K562 (cell line): ENCODE measurements at regions not wholly inside any gene's neighbourhood (a gene's known extent, or its start where the extent isn't known, plus 50 kb on each side); places are given as distances from the start of the nearest gene placed in this dataset.

Source experiments
- ATAC-seq: fragments of 200-7000 bp; cut with Tn5 transposase; 3 replicates; pipeline ENCODE4 v1.9.1; 2020; ENCODE audit warnings: moderate library complexity
- BruUV-seq: library from RNA; stranded (reverse); fragments of 400-500 nt; replicated peaks from 2 replicates; lab custom pipeline; 2021; lab: Mats Ljungman, UMichigan
- CTCF ChIA-PET: fragments of 300-600 bp; formaldehyde crosslinking; extraction: SDS; loops from one replicate; lab custom pipeline; 2021; ENCODE audit warnings: low intra/inter-chr PET ratio; lab: Yijun Ruan, JAX
- POLR2A ChIA-PET: fragments of 300-600, 350-650 bp; sonication (Branson Sonifier 250); formaldehyde crosslinking; extraction: SDS; loops from one replicate; lab custom pipeline; 2021; ENCODE audit warnings: antibody characterized with exemption, inconsistent platforms; lab: Yijun Ruan, JAX
- DNase-seq, 4 experiments: peaks; one replicate each; pipeline versions ENCODE4 v3.0.0 to v3.0.0-alpha.2; 2011 to 2018; ENCODE audit warnings: low spot score in 3 of 4, mixed read lengths in 3 of 4; ENCODE audit errors: extremely low read depth in 1 of 4
- FAIRE-seq: peaks from 2 replicates; lab custom pipeline; 2011; peaks lifted over from hg19 to GRCh38; lab: Jason Lieb, UNC
- H2AFZ ChIP-seq: 2 replicates; pipeline ENCODE4 v1.6.0; 2011; ENCODE audit warnings: low read depth, low read length, control low read depth, inconsistent platforms
- H3K27ac ChIP-seq: fragments of 200-600 bp; 3 replicates; pipeline ENCODE4 v1.8.0; 2011; ENCODE audit warnings: low read depth, mild to moderate bottlenecking, control low read depth, inconsistent platforms, low read length, moderate library complexity, mixed read lengths; ENCODE audit errors: extremely low read depth
- H3K27me3 ChIP-seq, 2 experiments: fragments of 300-600 bp in 1 of 2; 2 replicates in 1 of 2; 3 replicates in 1 of 2; pipeline versions ENCODE4 v1.6.0 to v1.8.0; 2011; ENCODE audit warnings: inconsistent platforms in 2 of 2, low read length in 2 of 2, mild to moderate bottlenecking in 1 of 2, mixed read lengths in 1 of 2, moderate library complexity in 1 of 2; ENCODE audit not compliant: control insufficient read depth in 2 of 2, insufficient read depth in 2 of 2
- H3K36me3 ChIP-seq: fragments of 300-600 bp; 3 replicates; pipeline ENCODE4 v1.8.0; 2011; ENCODE audit warnings: mild to moderate bottlenecking, low read length, inconsistent platforms; ENCODE audit not compliant: control insufficient read depth, insufficient read depth
- H3K4me1 ChIP-seq, 2 experiments: fragments of 200-600 bp in 1 of 2; replicated peaks in 1 of 2; 2 replicates in 1 of 2; 3 replicates in 1 of 2; pipeline versions ENCODE4 v1.5.1 to v1.8.0; 2011; ENCODE audit warnings: inconsistent platforms in 2 of 2, low read length in 2 of 2, mild to moderate bottlenecking in 1 of 2, mixed read lengths in 1 of 2, moderate library complexity in 1 of 2; ENCODE audit not compliant: control insufficient read depth in 2 of 2, insufficient read depth in 2 of 2
- H3K4me2 ChIP-seq: 2 replicates; pipeline ENCODE4 v1.6.1; 2011; ENCODE audit warnings: low read length, control low read depth, inconsistent platforms, mixed read lengths; ENCODE audit not compliant: insufficient read depth
- H3K4me3 ChIP-seq: fragments of 200-600 bp; sonication (generic), shearing (Covaris generic); 2 replicates; pipeline ENCODE4 v1.5.1; 2016; ENCODE audit warnings: control low read depth, inconsistent platforms
- H3K79me2 ChIP-seq: fragments of 200-600 bp; 3 replicates; pipeline ENCODE4 v1.8.0; 2011; ENCODE audit warnings: low read length, inconsistent platforms; ENCODE audit not compliant: control insufficient read depth, insufficient read depth
- H3K9ac ChIP-seq, 2 experiments: 2 replicates each; pipeline versions ENCODE4 v1.6.0 to v1.6.1; 2011; ENCODE audit warnings: low read depth in 2 of 2, low read length in 2 of 2, control low read depth in 1 of 2, inconsistent platforms in 1 of 2, mild to moderate bottlenecking in 1 of 2, mixed read lengths in 1 of 2; ENCODE audit not compliant: insufficient read depth in 1 of 2
- H3K9me1 ChIP-seq: one replicate; pipeline ENCODE4 v1.6.0; 2011; ENCODE audit warnings: inconsistent platforms, mild to moderate bottlenecking, low read length, moderate library complexity; ENCODE audit not compliant: control insufficient read depth, insufficient read depth
- H3K9me3 ChIP-seq: replicated peaks from 2 replicates; pipeline ENCODE4 v1.5.1; 2011; ENCODE audit warnings: low read depth, low read length, inconsistent platforms; ENCODE audit not compliant: control insufficient read depth, insufficient read depth
- H4K20me1 ChIP-seq: replicated peaks from 2 replicates; pipeline ENCODE4 v1.6.1; 2011; ENCODE audit warnings: low read length, inconsistent platforms, mixed read lengths; ENCODE audit not compliant: control insufficient read depth, insufficient read depth
- CTCF ChIP-seq, 3 experiments: IDR thresholded peaks in 2 of 3; conservative IDR thresholded peaks in 1 of 3; 2 replicates each; pipeline ENCODE4 v1.5.1; 2011 to 2012; ENCODE audit warnings: low read length in 3 of 3, mild to moderate bottlenecking in 3 of 3, control low read depth in 2 of 3, improper control_type of control experiment in 1 of 3, inconsistent platforms in 1 of 3, low read depth in 1 of 3, mixed read lengths in 1 of 3, moderate library complexity in 1 of 3; ENCODE audit not compliant: insufficient read depth in 2 of 3
- DLX4 ChIP-seq: fragments of 250-450 bp; sonication (Bioruptor Pico); IDR thresholded peaks from 2 replicates; pipeline ENCODE4 v1.6.1; 2021; ENCODE audit warnings: mild to moderate bottlenecking
- HEY1 ChIP-seq: fragments of 250-450 bp; sonication (Bioruptor Pico); IDR thresholded peaks from 2 replicates; pipeline ENCODE4 v1.5.0; 2020; ENCODE audit warnings: mild to moderate bottlenecking, moderate library complexity, borderline replicate concordance
- KLF1 ChIP-seq: fragments of 450-650 bp; IDR thresholded peaks from 2 replicates; pipeline ENCODE4 v1.6.1; 2016; ENCODE audit warnings: missing genetic modification characterization, missing compliant biosample characterization
- LCOR ChIP-seq: sonication (generic); formaldehyde crosslinking; IDR thresholded peaks from 2 replicates; pipeline ENCODE4 v1.8.0; 2022; ENCODE audit warnings: mild to moderate bottlenecking, missing genetic modification reagents
- MTF1 ChIP-seq: fragments of 250-450 bp; sonication (Bioruptor Pico); IDR thresholded peaks from 2 replicates; pipeline ENCODE4 v1.9.0; 2021; ENCODE audit warnings: moderate library complexity, mild to moderate bottlenecking, inconsistent platforms, borderline replicate concordance
- NCOA2 ChIP-seq, 2 experiments: fragments of 450-650 bp; IDR thresholded peaks; 2 replicates each; pipeline ENCODE4 v1.6.1; 2018; ENCODE audit warnings: mild to moderate bottlenecking in 2 of 2, moderate library complexity in 1 of 2; ENCODE audit not compliant: partially characterized antibody in 2 of 2
- NFE2 ChIP-seq: IDR thresholded peaks from 2 replicates; pipeline ENCODE4 v1.6.1; 2014; ENCODE audit warnings: antibody characterized with exemption, low read depth
- RCOR1 ChIP-seq, 2 experiments: IDR thresholded peaks; 2 replicates each; pipeline ENCODE4 v1.6.1; 2012; ENCODE audit warnings: low read depth in 2 of 2, low read length in 2 of 2, borderline replicate concordance in 1 of 2, improper control_type of control experiment in 1 of 2
- SREBF2 ChIP-seq: sonication (generic); formaldehyde crosslinking; IDR thresholded peaks from 2 replicates; pipeline ENCODE4 v1.4.0; 2020; ENCODE audit warnings: mild to moderate bottlenecking, missing genetic modification reagents
- SUPT5H ChIP-seq: fragments of 450-650 bp; IDR thresholded peaks from 2 replicates; pipeline ENCODE4 v1.6.1; 2016
- ZNF134 ChIP-seq: fragments of 250-450 bp; sonication (Bioruptor Pico); conservative IDR thresholded peaks from 2 replicates; pipeline ENCODE4 v1.4.0; 2020
- ZNF263 ChIP-seq: sonication (generic); formaldehyde crosslinking; IDR thresholded peaks from 2 replicates; pipeline ENCODE4 v1.8.0; 2022; ENCODE audit warnings: mild to moderate bottlenecking, missing genetic modification reagents, borderline replicate concordance
- ZNF282 ChIP-seq: sonication (generic); formaldehyde crosslinking; IDR thresholded peaks from 2 replicates; pipeline ENCODE4 v1.8.1; 2023; ENCODE audit warnings: missing genetic modification reagents
- ZNF354B ChIP-seq: fragments of 250-450 bp; sonication (Bioruptor Pico); IDR thresholded peaks from 2 replicates; pipeline ENCODE4 v1.4.0; 2020
- WGBS: fragments of 100-300 bp; shearing (Covaris generic); methylation state at CpG from one replicate; pipeline ENCODE4 v1.1.6; 2016; ENCODE audit warnings: low coverage, mixed read lengths; ENCODE audit not compliant: insufficient coverage; ENCODE audit errors: missing lambda C conversion rate; 5-methylcytosine and 5-hydroxymethylcytosine counted together
- in situ Hi-C: fragments of 300-500 bp; cut with MboI; formaldehyde crosslinking; loops from 4 replicates; pipeline ENCODE4 v1.15.0; 2018; ENCODE audit warnings: inconsistent platforms, mixed read lengths
- intact Hi-C: fragments of 100-400 bp; cut with micrococcal nuclease; formaldehyde crosslinking; loops from 2 replicates; pipeline ENCODE4 v1.14.2; 2022

GRCh38 chr5:110842948-110843347, 104.1 kb downstream of the SLC25A46 start:
- Histone ChIP-seq H4K20me1 (no peaks in the 10 kb centered on the region), H3K27me3 (no peaks in the 10 kb centered on the region), H3K9me3 (no peaks in the 10 kb centered on the region), H3K36me3 (no peaks in the 10 kb centered on the region), H3K9me1 (no peaks in the 10 kb centered on the region), H3K79me2 (no peaks in the 10 kb centered on the region), H3K4me2 (no peak overlapping the region), H3K27ac (no peak overlapping the region), H3K9ac (no peak overlapping the region), H3K4me1 (no peaks in the 10 kb centered on the region), H3K4me3 (no peak overlapping the region), H2AFZ (no peak overlapping the region)
- BruUV-seq = no TSS peak
- WGBS = 0% methylated on average over 4 of the region's 4 CpGs
- POLR2A ChIA-PET = no interaction called here
- in situ Hi-C loops = no loop called here
- ATAC-seq (no peak), DNase-seq (no peak), FAIRE-seq (no peak)
- CTCF ChIA-PET = no interaction called here
- intact Hi-C loops = no loop called here
- TF ChIP-seq ZNF354B (CRISPR knock-in tag) (no peak), RCOR1 (IDR thresholded peaks at IDR 0.05; ENCODE audit: borderline replicate concordance in 1 of 2, low read depth in 2 of 2, low read length in 2 of 2) (no peak), NFE2 (no peak), ZNF134 (CRISPR knock-in tag) (no peak), HEY1 (CRISPR knock-in tag) (no peak), MTF1 (CRISPR knock-in tag) (no peak), SUPT5H (no peak), KLF1 (tag) (no peak)

DNA sequence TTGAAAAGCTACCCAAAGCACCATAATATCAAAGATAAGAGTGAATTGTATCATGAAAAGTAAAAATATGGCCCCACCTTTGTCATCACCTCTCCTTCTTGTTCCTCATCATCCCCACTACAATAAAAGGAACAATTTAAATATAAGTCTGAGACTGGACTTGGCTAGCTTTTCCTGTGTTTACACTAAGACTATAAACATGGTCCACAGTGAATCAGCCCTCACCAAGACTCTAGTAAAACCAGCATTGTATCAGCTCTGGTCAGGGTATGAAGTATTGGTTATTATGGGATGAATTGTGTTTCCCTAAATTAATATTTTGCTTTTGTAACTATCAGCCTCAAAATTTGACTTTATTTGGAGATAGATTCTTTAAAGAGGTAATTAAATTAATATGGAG, 105.4 kb downstream of the SLC25A46 start:
- no peak overlapping the region for H3K27ac ChIP-seq
- intact Hi-C loops = no loop called here
- no peaks in the 10 kb centered on the region for H3K79me2 ChIP-seq
- H3K36me3 ChIP-seq = no peaks in the 10 kb centered on the region
- H3K9me1 ChIP-seq = no peaks in the 10 kb centered on the region
- DNase-seq = no peak
- no peak overlapping the region for H2AFZ ChIP-seq
- no peaks in the 10 kb centered on the region for H3K4me1 ChIP-seq
- no peak for FAIRE-seq
- no peak for ATAC-seq
- CTCF ChIA-PET = no interaction called here
- no peaks in the 10 kb centered on the region for H4K20me1 ChIP-seq
- no peak overlapping the region for H3K9ac ChIP-seq
- POLR2A ChIA-PET = no interaction called here
- no peak overlapping the region for H3K4me3 ChIP-seq
- BruUV-seq = no TSS peak
- no peaks in the 10 kb centered on the region for H3K27me3 ChIP-seq
- in situ Hi-C loops = no loop called here
- H3K9me3 ChIP-seq = no peaks in the 10 kb centered on the region
- no peak overlapping the region for H3K4me2 ChIP-seq
- TF ChIP-seq LCOR (CRISPR knock-in tag) (no peak), CTCF (IDR thresholded peaks at IDR 0.05 in 2 of 3, conservative IDR thresholded peaks at IDR 0.05 in 1 of 3; ENCODE audit: insufficient read depth in 2 of 3, low read depth in 1 of 3, low read length in 3 of 3) (no peak), ZNF263 (CRISPR knock-in tag) (no peak), ZNF282 (CRISPR knock-in tag) (no peak), SREBF2 (CRISPR knock-in tag) (no peak), DLX4 (CRISPR knock-in tag) (no peak), NCOA2 (IDR thresholded peaks at IDR 0.05; ENCODE audit: partially characterized antibody in 2 of 2) (no peak)
